Parathyroid adenoma (tissue), 2 donors: ENCODE measurements at regions not wholly inside any gene's neighbourhood (a gene's known extent, or its start where the extent isn't known, plus 50 kb on each side); places are given as distances from the start of the nearest gene placed in this dataset.
A peak's percentile ranks its signal among the peaks of the same experiment; 100 is the strongest.

Experiments used
- H2AFZ ChIP-seq: fragments of 300-600 bp; sonication (generic); one replicate; pipeline ENCODE4 v1.7.0; 2017; ENCODE audit warnings: antibody characterized with exemption, mild to moderate bottlenecking
- H3K27ac ChIP-seq: fragments of 300-600 bp; sonication (generic); one replicate; pipeline ENCODE4 v1.7.0; 2017
- H3K27me3 ChIP-seq: fragments of 300-600 bp; sonication (generic); one replicate; pipeline ENCODE4 v1.7.0; 2017; ENCODE audit warnings: low read length; ENCODE audit not compliant: control insufficient read depth, insufficient read depth
- H3K36me3 ChIP-seq: fragments of 300-600 bp; sonication (generic); one replicate; pipeline ENCODE4 v1.7.0; 2017; ENCODE audit warnings: low read length; ENCODE audit not compliant: control insufficient read depth, insufficient read depth
- H3K4me1 ChIP-seq: fragments of 300-600 bp; sonication (generic); one replicate; pipeline ENCODE4 v1.7.0; 2017; ENCODE audit warnings: control low read depth
- H3K4me2 ChIP-seq: fragments of 300-600 bp; sonication (generic); one replicate; pipeline ENCODE4 v1.7.0; 2017; ENCODE audit warnings: low read length
- H3K4me3 ChIP-seq: fragments of 300-600 bp; sonication (generic); one replicate; pipeline ENCODE4 v1.7.0; 2017; ENCODE audit warnings: low read depth, low read length
- H3K79me2 ChIP-seq: fragments of 300-600 bp; sonication (generic); one replicate; pipeline ENCODE4 v1.7.0; 2017; ENCODE audit warnings: control low read depth
- H3K9ac ChIP-seq: fragments of 300-600 bp; sonication (generic); one replicate; pipeline ENCODE4 v1.7.0; 2017; ENCODE audit warnings: mild to moderate bottlenecking
- H3K9me3 ChIP-seq: fragments of 300-600 bp; sonication (generic); one replicate; pipeline ENCODE4 v1.7.0; 2017; ENCODE audit warnings: low read length; ENCODE audit not compliant: control insufficient read depth
- TF ChIP-seq, protein P1 (sequence below): fragments of 300-600 bp; sonication (generic); IDR thresholded peaks from one replicate; pipeline ENCODE4 v1.7.0; 2017; ENCODE audit warnings: antibody characterized with exemption, mild to moderate bottlenecking
- donor health status: primary hyperparathyroidism.

DNA sequence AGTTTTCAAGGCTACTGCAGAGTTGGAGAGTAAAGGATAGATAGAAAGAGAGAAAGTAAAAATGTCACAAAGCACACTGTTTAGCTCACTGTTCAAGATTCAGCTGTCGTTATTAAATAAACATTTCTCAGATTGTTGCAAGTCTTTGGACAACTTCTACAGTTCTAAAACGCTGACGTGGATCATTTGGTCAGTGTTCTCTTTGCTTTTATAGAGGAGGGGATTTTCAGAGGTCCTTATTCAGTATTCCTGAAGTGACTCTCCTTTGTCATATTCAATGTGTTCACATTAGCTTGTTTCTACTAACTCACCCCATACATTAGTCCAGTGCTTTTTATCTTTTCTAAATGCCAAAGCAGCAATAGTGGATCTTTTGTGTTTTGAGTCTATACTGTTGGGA is 154.7 kb upstream of the ARGLU1 start:
- Histone ChIP-seq H3K9me3 (no peaks in the 10 kb centered on the region), H3K79me2 (no peaks in the 10 kb centered on the region), H3K9ac (no peak overlapping the region), H3K4me3 (no peak overlapping the region), H3K27ac (no peak overlapping the region), H3K4me1 (no peaks in the 10 kb centered on the region), H3K27me3 (no peaks in the 10 kb centered on the region), H3K36me3 (no peaks in the 10 kb centered on the region), H3K4me2 (peak overlapping the region; percentile 22), H2AFZ (no peak overlapping the region)
- TF ChIP-seq, protein P1, sequence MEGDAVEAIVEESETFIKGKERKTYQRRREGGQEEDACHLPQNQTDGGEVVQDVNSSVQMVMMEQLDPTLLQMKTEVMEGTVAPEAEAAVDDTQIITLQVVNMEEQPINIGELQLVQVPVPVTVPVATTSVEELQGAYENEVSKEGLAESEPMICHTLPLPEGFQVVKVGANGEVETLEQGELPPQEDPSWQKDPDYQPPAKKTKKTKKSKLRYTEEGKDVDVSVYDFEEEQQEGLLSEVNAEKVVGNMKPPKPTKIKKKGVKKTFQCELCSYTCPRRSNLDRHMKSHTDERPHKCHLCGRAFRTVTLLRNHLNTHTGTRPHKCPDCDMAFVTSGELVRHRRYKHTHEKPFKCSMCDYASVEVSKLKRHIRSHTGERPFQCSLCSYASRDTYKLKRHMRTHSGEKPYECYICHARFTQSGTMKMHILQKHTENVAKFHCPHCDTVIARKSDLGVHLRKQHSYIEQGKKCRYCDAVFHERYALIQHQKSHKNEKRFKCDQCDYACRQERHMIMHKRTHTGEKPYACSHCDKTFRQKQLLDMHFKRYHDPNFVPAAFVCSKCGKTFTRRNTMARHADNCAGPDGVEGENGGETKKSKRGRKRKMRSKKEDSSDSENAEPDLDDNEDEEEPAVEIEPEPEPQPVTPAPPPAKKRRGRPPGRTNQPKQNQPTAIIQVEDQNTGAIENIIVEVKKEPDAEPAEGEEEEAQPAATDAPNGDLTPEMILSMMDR = no peak

DNA sequence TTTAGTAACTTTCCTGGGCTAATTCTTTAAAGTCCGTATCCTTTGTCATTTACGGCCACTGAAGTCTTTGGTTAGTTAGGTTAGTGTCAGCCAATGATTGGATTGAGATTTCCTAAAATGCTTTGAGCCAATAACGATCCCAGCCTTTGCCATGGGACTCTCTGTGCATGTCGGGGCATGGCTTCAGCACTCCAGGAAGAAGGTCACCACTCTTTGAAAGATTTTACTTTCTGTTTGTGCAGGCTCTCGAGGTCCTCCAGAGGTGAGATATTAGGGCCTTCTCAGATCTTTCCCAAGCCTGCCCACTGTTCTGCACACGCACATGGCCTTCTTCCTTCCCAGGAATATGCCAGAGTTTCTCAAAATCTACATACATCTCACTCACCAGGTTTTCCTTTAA is 153.7 kb upstream of the ARGLU1 start:
- H3K27me3 ChIP-seq = no peaks in the 10 kb centered on the region
- no peak overlapping the region for H3K4me2 ChIP-seq
- H3K27ac ChIP-seq = no peak overlapping the region
- TF ChIP-seq, protein P1 = no peak
- H3K79me2 ChIP-seq = no peaks in the 10 kb centered on the region
- no peaks in the 10 kb centered on the region for H3K9me3 ChIP-seq
- no peaks in the 10 kb centered on the region for H3K4me1 ChIP-seq
- no peak overlapping the region for H3K4me3 ChIP-seq
- no peaks in the 10 kb centered on the region for H3K36me3 ChIP-seq
- no peak overlapping the region for H2AFZ ChIP-seq
- no peak overlapping the region for H3K9ac ChIP-seq

DNA sequence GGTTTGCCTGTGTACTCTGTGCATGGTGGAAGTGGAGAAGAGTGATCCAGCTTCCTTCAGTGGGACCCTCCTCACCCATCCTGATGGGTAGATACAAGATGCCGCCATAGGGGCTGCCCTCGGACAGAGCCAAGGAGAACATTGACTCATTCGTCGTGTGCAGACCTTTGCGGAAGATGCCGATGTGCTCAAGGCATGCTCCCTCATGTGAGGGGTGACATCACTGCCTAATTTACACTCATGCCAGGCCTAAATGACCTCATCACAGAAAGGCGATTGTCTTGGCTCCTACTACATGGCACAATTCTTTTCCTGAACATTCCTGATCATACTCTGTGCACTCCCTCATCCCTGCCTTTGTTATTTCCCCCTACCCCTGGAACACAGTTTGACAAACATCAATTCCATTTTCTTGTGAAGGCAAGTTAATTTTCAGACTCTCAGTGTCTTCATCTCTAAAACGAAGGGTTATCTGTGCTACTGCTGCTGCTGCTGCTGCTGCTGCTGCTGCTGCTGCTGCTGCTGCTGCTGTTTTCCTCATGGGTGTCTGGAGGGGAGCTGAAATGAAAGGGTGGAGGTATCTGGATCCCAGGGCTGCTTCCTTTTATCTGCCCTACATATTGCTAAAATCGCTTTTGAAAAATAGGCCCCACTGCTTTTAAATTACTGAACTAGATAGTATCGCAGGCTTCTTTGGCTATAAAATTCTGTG is 146.5 kb upstream of the ARGLU1 start:
- H3K4me1 ChIP-seq = no peaks in the 10 kb centered on the region
- no peak overlapping the region for H3K4me3 ChIP-seq
- no peak overlapping the region for H2AFZ ChIP-seq
- TF ChIP-seq, protein P1 = no peak
- H3K27me3 ChIP-seq = no peaks in the 10 kb centered on the region
- no peak overlapping the region for H3K9ac ChIP-seq
- H3K9me3 ChIP-seq = no peaks in the 10 kb centered on the region
- H3K79me2 ChIP-seq = no peaks in the 10 kb centered on the region
- H3K4me2 ChIP-seq = no peak overlapping the region
- no peak overlapping the region for H3K27ac ChIP-seq
- no peaks in the 10 kb centered on the region for H3K36me3 ChIP-seq

DNA sequence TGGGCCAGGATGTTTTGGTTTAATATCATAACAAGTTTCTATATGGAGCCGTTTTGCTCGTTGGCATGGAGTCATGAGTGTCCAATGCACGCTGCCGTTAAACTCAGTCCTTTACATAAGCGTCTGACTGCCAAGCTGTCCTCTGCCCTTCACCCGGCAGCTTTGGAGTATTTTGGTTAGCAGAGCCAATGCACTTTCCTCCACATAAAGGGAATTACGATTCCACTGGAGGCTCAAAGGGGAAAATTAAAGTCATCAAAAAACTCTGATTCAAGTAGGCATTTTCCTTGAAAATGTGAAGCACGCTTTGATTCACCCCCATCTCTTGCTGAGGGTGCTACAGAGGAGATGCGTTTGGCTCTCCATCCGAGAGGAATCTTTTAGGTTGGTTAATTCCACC is 144.4 kb upstream of the ARGLU1 start:
- TF ChIP-seq, protein P1 = no peak
- no peak overlapping the region for H2AFZ ChIP-seq
- no peak overlapping the region for H3K4me2 ChIP-seq
- no peaks in the 10 kb centered on the region for H3K27me3 ChIP-seq
- H3K4me3 ChIP-seq = no peak overlapping the region
- no peaks in the 10 kb centered on the region for H3K4me1 ChIP-seq
- H3K9ac ChIP-seq = no peak overlapping the region
- no peaks in the 10 kb centered on the region for H3K79me2 ChIP-seq
- H3K9me3 ChIP-seq = no peaks in the 10 kb centered on the region
- no peak overlapping the region for H3K27ac ChIP-seq
- no peaks in the 10 kb centered on the region for H3K36me3 ChIP-seq

DNA sequence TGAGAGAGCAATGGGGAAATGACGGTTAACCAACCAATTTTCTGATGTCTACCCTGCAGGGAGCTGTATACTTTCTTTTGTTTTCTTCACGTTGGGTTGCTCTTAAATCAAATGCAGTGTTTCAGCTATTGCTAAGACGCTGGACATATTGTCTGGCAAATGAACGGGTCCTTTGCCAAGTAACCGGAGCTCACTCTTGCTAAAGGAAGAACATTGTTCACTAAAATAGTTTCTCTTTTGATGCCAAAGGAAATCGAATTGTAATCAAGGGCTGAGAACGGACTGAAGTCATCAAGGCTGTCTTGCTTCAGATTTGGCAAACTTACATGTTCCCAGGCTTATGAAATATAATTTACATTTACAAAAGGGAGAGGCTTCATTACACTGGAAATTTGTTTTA is 142.3 kb upstream of the ARGLU1 start:
- H3K27ac ChIP-seq = peak overlapping the region; percentile 72
- H2AFZ ChIP-seq = no peak overlapping the region
- no peaks in the 10 kb centered on the region for H3K27me3 ChIP-seq
- H3K79me2 ChIP-seq = no peaks in the 10 kb centered on the region
- TF ChIP-seq, protein P1 = no peak
- H3K9me3 ChIP-seq = no peaks in the 10 kb centered on the region
- no peaks in the 10 kb centered on the region for H3K4me1 ChIP-seq
- H3K4me3 ChIP-seq = no peak overlapping the region
- no peaks in the 10 kb centered on the region for H3K36me3 ChIP-seq
- H3K4me2 ChIP-seq = peak overlapping the region; percentile 31
- no peak overlapping the region for H3K9ac ChIP-seq
